ENCODE measurements at regions not wholly inside any gene's neighbourhood (a gene's known extent, or its start where the extent isn't known, plus 50 kb on each side); places are given as distances from the start of the nearest gene placed in this dataset.

- DNase-seq: no peak
- H3K27me3 Mint-ChIP-seq (ENCODE audit: unreplicated experiment): no peaks in the 10 kb centered on the region
- H3K36me3 Mint-ChIP-seq (ENCODE audit: insufficient read depth, unreplicated experiment): no peaks in the 10 kb centered on the region
- H3K4me3 Mint-ChIP-seq (ENCODE audit: low read depth, unreplicated experiment): no peak overlapping the region
- intact Hi-C loops (cut with micrococcal nuclease; ENCODE audit: unreplicated experiment): no loop called here
- peaks cover 10% of the 10 kb centered on the region for H3K9me3 Mint-ChIP-seq (ENCODE audit: low read depth, unreplicated experiment)
- no peak for TF ChIP-seq CTCF (IDR thresholded peaks at IDR 0.05; ENCODE audit: unreplicated experiment)
- no peaks in the 10 kb centered on the region for H3K4me1 Mint-ChIP-seq (ENCODE audit: low read depth, unreplicated experiment)
- no TSS peak for BruUV-seq (replicated peaks)
- CTCF ChIA-PET: no interaction called here
- no peak overlapping the region for H3K27ac Mint-ChIP-seq (ENCODE audit: unreplicated experiment)
Observed at GRCh38 chr2:17252258-17252657, 266.0 kb downstream of the RAD51AP2 start.

GRCh38 chr2:17251171-17251570 is 267.1 kb downstream of the RAD51AP2 start:
- H3K27ac Mint-ChIP-seq (ENCODE audit: unreplicated experiment): no peak overlapping the region
- peaks cover 10% of the 10 kb centered on the region for H3K9me3 Mint-ChIP-seq (ENCODE audit: low read depth, unreplicated experiment)
- no peaks in the 10 kb centered on the region for H3K27me3 Mint-ChIP-seq (ENCODE audit: unreplicated experiment)
- intact Hi-C loops (cut with micrococcal nuclease; ENCODE audit: unreplicated experiment): no loop called here
- BruUV-seq (replicated peaks): no TSS peak
- H3K4me3 Mint-ChIP-seq (ENCODE audit: low read depth, unreplicated experiment): no peak overlapping the region
- no peaks in the 10 kb centered on the region for H3K36me3 Mint-ChIP-seq (ENCODE audit: insufficient read depth, unreplicated experiment)
- no peak for DNase-seq
- H3K4me1 Mint-ChIP-seq (ENCODE audit: low read depth, unreplicated experiment): no peaks in the 10 kb centered on the region
- TF ChIP-seq CTCF (IDR thresholded peaks at IDR 0.05; ENCODE audit: unreplicated experiment): no peak
- CTCF ChIA-PET: no interaction called here

GRCh38 chr2:17249249-17249648 is 269.0 kb downstream of the RAD51AP2 start:
- DNase-seq: no peak
- H3K36me3 Mint-ChIP-seq (ENCODE audit: insufficient read depth, unreplicated experiment): no peaks in the 10 kb centered on the region
- no peak overlapping the region for H3K27ac Mint-ChIP-seq (ENCODE audit: unreplicated experiment)
- intact Hi-C loops (cut with micrococcal nuclease; ENCODE audit: unreplicated experiment): no loop called here
- CTCF ChIA-PET: no interaction called here
- TF ChIP-seq CTCF (IDR thresholded peaks at IDR 0.05; ENCODE audit: unreplicated experiment): no peak
- no peaks in the 10 kb centered on the region for H3K27me3 Mint-ChIP-seq (ENCODE audit: unreplicated experiment)
- BruUV-seq (replicated peaks): no TSS peak
- H3K9me3 Mint-ChIP-seq (ENCODE audit: low read depth, unreplicated experiment): peaks cover 9% of the 10 kb centered on the region
- H3K4me1 Mint-ChIP-seq (ENCODE audit: low read depth, unreplicated experiment): no peaks in the 10 kb centered on the region
- H3K4me3 Mint-ChIP-seq (ENCODE audit: low read depth, unreplicated experiment): no peak overlapping the region

GRCh38 chr2:17245906-17246305 is 272.3 kb downstream of the RAD51AP2 start:
- Mint-ChIP-seq H3K27me3 (ENCODE audit: unreplicated experiment) (no peaks in the 10 kb centered on the region), H3K4me3 (ENCODE audit: low read depth, unreplicated experiment) (no peak overlapping the region), H3K9me3 (ENCODE audit: low read depth, unreplicated experiment) (peaks cover 14% of the 10 kb centered on the region), H3K4me1 (ENCODE audit: low read depth, unreplicated experiment) (no peaks in the 10 kb centered on the region), H3K36me3 (ENCODE audit: insufficient read depth, unreplicated experiment) (no peaks in the 10 kb centered on the region), H3K27ac (ENCODE audit: unreplicated experiment) (no peak overlapping the region)
- intact Hi-C loops (cut with micrococcal nuclease; ENCODE audit: unreplicated experiment): no loop called here
- BruUV-seq (replicated peaks): no TSS peak
- DNase-seq: no peak
- TF ChIP-seq CTCF (IDR thresholded peaks at IDR 0.05; ENCODE audit: unreplicated experiment): no peak
- CTCF ChIA-PET: no interaction called here
